ENCODE measurements at regions not wholly inside any gene's neighbourhood (a gene's known extent, or its start where the extent isn't known, plus 50 kb on each side); places are given as distances from the start of the nearest gene placed in this dataset.

DNA sequence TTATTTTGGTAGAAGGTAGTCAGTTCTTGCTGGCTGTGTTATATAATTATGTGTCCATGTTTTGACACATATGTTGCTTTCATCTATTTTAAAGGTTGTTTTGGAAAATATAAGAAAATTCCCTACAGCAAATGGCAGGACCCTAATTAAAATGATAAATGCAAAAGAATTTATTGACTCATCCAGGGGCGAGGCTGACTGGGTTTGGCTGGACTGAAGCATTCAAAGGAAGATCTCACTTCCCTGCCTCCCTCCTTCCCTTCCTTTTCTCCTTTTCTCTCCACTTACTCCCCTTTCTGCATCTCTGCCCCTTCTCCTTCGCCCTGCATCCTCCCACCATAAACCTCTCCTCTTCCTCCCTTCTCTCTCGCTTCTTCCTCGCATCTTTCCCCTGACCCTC is 129.6 kb downstream of the SNAPC1 start:
- DNase-seq (ENCODE audit: extremely low read depth in 1 of 2, low read depth in 1 of 2), result no peak

DNA sequence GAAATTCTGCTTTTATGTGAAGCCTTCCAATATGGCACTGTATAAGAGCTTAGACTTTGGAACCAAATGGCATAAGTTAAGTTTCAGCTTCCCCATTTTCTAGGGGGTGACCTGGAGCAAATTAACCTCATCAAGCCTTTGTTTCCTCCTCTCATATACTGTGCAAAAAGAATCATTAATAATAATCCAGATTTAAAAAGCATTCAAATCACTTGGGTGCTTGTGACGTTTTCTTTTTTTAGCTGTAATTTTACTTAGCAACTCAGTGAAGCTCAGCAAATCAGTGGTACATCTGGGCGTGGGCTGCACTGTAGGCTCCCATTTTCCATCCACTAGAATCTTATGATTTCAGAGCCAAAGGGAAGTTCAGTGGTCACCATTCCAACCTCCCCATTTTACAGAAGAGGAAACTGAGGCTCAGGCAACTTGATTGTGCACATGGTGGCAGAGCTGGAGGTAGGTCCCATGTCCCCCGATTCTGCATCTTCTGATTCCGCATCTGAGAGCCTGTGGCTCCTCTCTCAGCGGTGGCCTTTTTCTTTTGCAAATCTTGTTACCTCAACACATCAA is 131.2 kb downstream of the SNAPC1 start:
- no peak for DNase-seq (ENCODE audit: extremely low read depth in 1 of 2, low read depth in 1 of 2)

DNA sequence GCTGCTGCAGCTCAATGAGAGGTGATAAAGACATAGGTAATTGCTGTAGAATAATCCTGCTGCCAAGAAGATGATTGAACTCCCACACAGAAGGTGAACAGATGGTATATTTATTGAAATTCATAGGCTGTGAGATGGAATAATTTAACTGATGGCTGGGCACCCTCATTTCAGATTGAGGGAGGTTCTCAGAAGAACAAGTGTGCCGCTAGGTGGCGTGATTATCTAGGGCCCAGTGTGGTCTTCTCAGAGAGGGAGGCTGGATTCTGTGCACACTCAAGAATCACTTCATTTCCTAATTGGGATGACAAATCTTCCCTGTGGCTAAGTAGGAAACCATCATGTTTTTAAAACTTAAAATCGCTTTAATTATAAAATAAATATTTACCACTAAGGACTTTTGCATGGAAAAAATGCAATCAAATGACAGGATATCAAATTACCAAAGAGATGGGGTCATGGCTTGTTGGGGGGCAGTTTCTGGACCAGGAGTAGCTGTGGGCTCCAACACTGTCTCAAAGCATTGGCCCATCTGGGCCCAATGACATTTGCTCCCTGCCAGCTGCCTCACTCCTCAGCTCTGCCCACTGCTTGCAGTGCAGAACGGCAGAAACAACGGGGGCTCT is 132.3 kb downstream of the SNAPC1 start:
- DNase-seq (ENCODE audit: extremely low read depth in 1 of 2, low read depth in 1 of 2), result peak; percentile 4 to 32

DNA sequence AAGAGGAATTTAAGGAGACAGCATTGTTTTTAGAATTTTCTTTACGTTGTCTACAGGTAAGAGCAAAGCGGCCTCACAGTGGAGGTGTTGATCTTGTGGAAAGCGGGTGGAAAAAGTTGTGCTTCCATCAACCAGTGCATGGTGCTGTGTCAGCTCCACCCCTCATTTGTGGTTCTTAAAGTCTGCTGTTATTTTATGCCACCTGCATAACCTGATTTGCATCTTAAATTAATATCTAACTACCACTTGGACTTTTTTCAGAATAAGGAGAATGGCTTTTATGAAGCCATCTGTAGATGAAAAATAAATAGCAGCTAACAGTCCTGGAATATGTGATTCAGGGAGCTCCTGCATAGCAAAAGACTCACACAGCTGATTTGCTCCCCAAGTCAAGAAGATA is 135.1 kb downstream of the SNAPC1 start:
- no peak for DNase-seq (ENCODE audit: extremely low read depth in 1 of 2, low read depth in 1 of 2)

DNA sequence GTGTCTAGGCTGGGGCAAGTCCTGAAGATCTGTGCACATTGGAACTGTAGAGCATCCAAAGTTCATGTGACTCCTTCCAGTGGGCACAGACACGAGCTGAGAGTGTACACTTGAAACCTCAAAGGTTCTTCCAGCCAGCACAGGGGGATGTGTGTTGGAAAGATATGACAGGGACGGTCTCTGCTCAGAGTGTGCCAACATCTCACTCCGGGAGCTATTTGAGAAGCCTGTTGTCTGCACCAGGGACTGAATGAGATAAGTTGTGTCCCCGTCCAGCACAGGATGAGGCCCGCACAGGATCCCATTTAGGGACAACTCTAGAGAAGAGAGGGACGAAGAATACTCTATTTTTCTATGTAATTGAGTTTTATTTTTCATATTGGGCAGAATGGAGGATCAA is 136.3 kb downstream of the SNAPC1 start:
- DNase-seq (ENCODE audit: extremely low read depth in 1 of 2, low read depth in 1 of 2), result no peak

DNA sequence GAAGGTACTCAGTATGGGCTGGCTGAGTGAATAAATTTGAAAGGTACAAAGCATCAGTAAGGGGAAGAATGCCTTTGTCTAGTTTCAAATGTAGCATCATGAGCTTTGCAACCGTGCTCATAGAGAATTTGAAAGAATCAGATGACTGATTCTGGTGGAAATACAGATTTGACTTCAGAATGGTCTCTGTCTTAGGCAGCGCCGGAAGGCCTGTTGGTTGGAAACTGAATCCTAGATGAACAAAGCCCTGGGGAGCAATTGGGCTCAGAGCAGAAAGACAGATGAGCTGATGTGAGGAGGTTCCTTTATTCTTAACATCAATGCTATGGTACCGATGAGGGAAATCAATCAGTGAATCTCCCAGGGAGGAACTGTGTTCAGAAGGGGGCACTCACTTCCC is 137.3 kb downstream of the SNAPC1 start:
- no peak for DNase-seq (ENCODE audit: extremely low read depth in 1 of 2, low read depth in 1 of 2)

DNA sequence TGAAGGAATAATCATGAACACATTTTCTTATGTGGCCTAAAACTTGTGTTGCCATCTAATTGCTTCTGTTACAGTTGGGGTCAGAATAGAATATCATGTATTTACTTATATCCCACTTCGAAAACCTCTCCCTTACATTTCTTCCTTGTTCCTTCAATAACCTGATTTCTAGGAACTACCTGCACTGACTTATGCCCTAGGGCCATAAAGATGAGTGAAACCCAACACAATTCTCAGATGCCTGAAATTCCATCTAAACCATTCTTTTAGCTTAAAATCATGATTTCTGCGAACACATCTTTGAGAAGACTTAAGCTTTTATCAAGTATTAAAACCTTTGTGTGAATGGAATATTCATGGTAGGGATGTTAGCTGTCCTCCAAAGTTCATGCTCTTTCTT is 142.7 kb downstream of the SNAPC1 start:
- DNase-seq (ENCODE audit: extremely low read depth in 1 of 2, low read depth in 1 of 2), result no peak

DNA sequence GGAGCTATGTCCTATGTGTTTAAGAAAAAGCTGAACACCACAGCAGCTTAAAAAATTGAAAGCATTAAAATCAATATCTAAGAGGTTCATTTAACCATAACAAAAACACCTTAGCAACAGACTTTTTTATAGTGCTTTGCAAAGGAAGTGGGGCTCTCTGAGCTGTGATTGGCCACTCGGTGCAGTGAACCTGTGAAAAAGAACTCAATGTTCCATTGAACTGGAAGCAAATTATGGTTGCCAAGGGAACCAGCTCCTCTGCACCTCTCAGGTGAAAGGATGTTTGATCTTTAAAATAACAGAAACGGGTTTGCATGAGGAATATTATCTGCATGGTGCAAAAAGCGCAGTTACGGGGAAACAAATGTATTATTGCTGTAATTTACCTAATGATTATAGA is 149.4 kb downstream of the SNAPC1 start:
- DNase-seq (ENCODE audit: extremely low read depth in 1 of 2, low read depth in 1 of 2), result no peak

DNA sequence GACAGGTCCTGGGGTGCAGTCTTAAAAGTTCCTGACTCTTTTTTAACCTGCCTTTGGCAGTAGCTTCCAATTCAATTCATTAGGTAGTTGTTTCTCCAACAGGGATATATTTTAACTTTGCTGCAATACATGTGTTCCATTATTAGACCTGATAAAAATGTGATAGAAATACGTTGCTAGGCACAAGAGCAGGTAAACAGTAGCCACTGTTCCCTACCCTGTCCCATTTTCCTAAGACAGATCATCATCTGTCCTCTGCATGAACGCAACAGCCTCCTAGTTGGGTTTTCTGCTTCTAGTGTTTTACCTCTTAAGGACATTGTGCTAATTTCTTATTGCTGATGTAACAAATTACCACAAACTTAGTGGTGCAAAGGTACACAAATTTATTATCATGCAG is 156.8 kb downstream of the SNAPC1 start:
- DNase-seq (ENCODE audit: extremely low read depth in 1 of 2, low read depth in 1 of 2), result no peak

DNA sequence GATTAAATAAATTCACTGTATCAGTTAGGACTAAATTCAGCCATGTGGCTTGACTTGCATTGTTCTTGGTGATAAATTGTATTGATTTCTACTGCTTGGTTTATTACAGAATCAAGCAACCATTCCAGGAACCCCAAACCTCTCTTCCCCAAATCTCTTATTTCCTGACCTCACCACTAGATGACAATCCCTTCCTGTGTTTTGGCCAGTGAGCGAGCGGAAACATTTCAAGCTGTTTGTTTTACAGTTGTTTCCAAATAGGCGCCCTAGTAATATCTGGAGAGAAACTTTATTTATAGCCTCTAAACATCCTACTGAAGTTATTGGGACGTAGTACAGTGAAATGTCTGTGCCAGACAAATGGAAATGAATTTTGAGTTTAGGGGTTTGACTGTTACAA is 161.1 kb downstream of the SNAPC1 start:
- no peak for DNase-seq (ENCODE audit: extremely low read depth in 1 of 2, low read depth in 1 of 2)

DNA sequence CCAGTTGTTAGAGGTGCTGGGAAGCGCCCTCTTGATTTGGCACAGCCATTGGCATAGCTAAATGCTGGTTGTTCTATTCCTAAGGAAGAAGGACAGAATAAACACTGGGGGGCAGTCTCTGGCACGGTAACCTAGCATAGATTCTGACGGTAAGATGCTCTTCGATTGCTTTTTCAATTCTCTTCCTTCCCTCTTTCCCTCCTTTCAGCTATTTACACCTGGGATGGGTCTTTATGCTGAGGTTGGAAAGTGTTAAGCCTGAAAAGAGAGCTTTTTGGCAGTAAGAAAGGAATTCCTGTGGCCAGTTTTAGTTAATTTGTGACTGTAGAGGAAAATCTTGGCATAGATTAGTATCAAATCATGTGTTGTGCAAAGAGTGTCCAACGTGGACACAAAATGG is 162.8 kb downstream of the SNAPC1 start:
- DNase-seq (ENCODE audit: extremely low read depth in 1 of 2, low read depth in 1 of 2), result no peak

DNA sequence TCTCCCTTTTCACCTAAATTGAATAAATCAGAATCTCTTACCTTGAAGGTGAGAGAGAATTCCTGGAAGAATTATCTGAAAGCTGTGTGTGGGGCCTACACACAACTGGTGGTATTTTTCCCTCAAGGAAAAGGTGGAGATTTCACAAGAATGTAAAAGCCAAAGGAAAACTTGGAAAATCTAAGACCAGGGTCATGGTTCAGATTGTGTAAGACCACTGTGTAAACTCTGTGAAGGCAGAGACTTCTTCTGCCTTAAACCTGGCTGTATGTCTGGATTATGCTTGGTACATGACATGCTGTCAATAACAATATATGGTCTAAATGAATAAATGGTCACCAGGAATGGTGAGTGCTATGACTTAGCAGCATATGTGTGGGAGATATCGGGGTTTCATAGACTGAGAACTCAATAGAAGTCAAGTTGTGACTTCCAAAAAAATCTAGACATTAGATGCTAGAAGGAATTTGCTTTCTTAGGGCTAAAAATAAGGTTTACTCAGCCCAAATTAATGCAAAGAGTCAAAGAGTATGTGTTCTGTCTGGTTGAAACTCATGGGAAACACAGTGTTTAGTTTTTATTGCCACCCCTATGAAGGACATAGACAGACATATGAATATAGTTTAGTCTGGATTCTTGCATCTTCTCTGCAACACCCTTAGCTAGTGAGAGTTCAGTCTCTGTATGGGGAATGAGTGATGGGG is 163.7 kb downstream of the SNAPC1 start:
- DNase-seq (ENCODE audit: extremely low read depth in 1 of 2, low read depth in 1 of 2), result no peak

DNA sequence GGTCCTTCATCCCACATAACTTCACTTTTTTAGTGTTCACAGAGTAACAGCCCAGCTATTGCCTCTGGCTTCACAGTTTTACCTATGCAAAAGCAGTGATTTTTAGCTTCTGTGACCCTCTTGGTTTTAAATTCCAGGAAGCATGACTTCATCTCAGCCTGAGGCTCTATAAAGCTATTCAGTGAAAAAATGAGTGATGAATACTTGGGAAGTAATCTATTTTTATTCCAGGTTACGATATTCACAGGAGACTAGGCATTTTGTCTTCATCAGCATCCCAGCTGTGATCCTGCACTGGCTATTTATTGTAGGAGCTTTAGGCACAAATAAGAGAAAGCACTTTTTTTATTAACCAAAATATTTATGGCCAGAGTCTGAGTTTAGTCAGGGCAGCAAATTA is 164.8 kb downstream of the SNAPC1 start:
- no peak for DNase-seq (ENCODE audit: extremely low read depth in 1 of 2, low read depth in 1 of 2)

DNA sequence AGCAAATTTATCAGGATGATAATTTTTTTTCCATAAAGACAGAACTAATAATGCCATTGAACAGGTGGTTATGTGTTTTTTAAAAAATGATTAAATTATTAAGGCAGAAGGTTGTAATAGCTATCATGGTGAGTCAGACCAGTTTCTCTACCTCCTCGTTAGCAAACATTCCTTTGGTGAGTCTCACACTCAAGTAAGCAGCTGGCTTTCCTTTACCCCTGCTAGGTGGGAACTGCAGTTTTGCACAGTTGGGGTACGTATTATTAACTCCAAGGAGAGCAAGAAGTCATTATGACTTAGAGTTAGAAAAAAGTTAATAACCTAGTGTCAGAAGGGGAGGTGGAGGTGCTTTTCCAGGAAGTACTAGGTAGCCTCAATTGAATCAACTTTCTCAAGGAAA is 165.3 kb downstream of the SNAPC1 start:
- no peak for DNase-seq (ENCODE audit: extremely low read depth in 1 of 2, low read depth in 1 of 2)

DNA sequence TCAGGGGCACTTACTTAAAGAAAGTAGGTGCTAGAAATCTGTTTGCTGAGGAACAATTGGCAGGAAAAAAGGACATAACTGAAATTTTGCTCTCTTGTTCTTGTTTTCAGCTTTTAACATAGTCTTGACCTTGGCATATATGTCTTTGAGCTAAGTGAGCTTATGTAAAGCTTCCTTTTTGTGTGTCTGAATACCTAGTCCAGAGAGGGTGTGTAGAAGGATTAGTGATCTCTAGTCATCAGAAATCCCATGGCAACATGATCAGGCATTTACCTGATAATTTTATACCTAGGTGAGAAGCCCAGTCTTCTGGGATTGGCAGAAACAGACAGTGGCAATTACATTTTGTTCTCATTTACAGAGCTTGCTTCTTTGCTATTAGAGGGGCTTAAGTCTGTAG is 166.1 kb downstream of the SNAPC1 start:
- DNase-seq (ENCODE audit: extremely low read depth in 1 of 2, low read depth in 1 of 2), result no peak

DNA sequence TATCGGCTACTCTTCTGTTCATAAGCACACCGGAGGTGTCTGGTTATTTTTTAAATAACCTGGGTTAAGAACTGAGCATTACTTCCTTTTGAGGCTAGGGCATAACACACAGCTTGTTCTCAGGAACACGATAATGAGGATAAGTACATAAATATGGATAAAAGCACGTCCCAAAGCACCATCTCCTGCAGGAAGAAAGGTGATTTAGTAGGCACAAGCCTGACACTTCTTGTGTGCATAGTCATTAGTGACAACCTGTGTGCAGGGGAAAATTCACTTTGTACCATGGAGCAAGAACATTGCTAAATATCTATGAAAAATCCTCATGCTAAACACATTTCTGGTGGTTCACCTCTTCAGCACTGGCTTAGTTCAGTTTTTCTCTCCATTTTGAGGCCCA is 166.5 kb downstream of the SNAPC1 start:
- DNase-seq (ENCODE audit: extremely low read depth in 1 of 2, low read depth in 1 of 2), result no peak

DNA sequence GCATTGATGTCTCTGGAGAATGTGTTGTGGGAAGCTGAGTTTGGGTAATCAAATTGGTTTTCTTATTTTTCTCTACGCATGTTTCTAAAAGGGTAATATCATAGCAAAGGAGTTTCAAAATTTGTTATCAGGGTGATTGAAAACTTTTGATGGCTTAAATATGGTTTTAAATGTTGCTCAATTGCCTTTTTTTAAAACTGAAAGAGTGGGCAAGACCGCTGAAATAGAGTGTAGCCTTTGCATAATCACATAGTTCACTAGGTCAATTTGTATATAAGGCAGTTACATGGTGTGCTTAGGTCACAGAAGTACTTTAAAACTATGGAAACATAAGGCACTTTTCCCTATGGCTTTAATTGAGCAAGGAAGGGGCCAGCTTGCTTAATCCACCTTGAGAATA is 167.4 kb downstream of the SNAPC1 start:
- DNase-seq (ENCODE audit: extremely low read depth in 1 of 2, low read depth in 1 of 2), result no peak

DNA sequence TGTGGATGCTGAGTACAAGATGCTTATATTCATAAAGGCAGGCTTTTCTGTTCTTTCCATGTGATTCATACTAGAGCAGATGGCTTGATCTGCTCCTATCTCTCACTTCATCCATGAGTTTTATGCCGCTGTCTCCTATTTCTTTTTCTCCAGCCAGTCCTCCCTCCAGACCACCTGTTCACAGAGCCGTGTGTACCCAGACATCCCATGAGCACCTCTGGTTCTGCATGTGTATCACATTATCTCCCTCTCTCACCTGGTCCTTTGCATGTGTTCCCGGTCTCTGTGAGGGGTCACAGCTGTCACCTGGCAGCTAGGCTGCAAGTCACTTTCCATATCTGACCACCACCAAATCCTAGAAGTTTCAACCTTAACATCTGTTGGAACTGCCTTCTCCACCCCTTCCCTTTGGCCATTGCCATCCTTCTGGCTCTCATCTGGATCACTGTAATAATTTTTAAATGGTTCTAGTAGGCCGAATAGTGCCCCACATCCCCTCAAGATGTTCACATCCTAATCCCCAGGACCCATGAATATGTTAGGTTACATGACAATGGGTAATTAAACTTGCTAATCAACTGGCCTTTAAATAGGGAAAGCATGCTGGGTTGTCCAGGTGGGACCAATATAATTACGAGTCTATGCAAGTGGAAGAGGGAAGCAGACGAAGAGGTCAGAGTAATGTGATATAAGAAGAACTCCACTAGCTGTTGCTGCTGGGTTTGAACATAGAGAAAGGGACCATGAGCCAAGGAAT is 168.1 kb downstream of the SNAPC1 start:
- no peak for DNase-seq (ENCODE audit: extremely low read depth in 1 of 2, low read depth in 1 of 2)

DNA sequence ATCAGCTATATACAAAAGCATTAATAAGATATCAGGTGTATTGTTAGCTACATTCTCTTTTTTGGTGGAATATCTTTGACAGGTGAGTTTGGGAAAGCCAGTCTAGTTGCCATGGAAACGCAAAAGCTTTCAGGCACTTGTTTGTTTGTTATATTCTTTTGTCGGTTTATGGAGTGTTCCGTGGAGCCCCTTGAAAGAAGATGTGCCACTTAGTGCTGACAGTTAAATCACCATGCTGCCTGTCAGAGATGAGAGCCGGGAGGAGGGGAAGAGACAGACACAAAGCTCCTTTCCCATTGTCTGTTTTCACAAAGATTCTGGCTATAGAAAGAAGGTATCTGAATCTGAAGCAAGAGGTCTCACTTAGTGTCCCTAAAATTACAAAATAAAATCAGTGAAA is 170.8 kb downstream of the SNAPC1 start:
- DNase-seq (ENCODE audit: extremely low read depth in 1 of 2, low read depth in 1 of 2), result no peak

DNA sequence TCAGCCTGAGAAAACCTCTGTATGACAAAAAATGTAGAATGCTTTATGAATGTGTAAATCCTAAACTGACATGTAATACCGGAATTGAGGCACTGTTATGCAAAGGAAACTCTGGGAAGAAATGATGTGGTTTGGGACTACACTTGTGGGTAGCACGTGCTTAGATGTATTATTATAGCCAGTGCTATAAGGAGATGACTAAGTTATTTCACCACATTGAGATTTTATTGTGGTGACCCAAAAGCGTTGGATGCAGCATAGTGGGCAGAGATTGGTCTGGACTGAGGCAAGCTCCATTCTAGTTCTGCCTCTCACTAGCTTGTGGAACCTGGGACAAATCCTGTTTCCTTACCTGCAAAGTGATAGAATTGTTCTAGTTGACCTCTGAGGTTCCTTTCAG is 172.2 kb downstream of the SNAPC1 start:
- no peak for DNase-seq (ENCODE audit: extremely low read depth in 1 of 2, low read depth in 1 of 2)

DNA sequence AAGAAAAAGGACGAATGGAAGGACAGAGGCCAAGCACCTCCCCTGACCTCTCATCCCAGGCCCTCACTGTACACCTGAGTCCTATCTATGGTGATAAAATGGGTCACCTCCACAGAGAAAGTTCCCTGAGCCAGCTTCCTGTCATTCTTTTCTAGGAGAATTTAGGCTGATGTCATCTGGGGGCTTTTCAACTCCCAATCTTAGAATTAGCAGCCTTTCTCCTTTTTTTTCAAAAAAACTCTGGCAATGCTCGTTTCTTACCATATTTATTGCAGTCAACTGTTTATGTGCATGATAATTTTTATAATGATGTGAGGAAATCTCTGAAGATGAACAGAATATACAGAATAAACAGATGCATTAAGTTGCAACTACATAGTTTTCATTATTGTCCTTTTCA is 177.6 kb downstream of the SNAPC1 start:
- no peak for DNase-seq (ENCODE audit: extremely low read depth in 1 of 2, low read depth in 1 of 2)

Data from stimulated activated CD8-positive, alpha-beta memory T cell treated with anti-CD3 and anti-CD28 coated beads, Interleukin-7, amount 100 ng/mL, for 48 hours (primary cell).